HEK293 (cell line): ENCODE measurements at regions not wholly inside any gene's neighbourhood (a gene's known extent, or its start where the extent isn't known, plus 50 kb on each side); places are given as distances from the start of the nearest gene placed in this dataset.

Experiments used
- BCL11A ChIP-seq: fragments of 450-650 bp; formaldehyde crosslinking; IDR thresholded peaks from 2 replicates; pipeline ENCODE4 v1.5.1; 2016; ENCODE audit warnings: low read depth, missing biosample characterization, missing genetic modification characterization
- HOXC10 ChIP-seq: sonication (generic); formaldehyde crosslinking; IDR thresholded peaks from 2 replicates; pipeline ENCODE4 v1.8.1; 2023; ENCODE audit warnings: mild to moderate bottlenecking, missing genetic modification reagents
- KLF16 ChIP-seq: fragments of 450-650 bp; formaldehyde crosslinking; IDR thresholded peaks from 2 replicates; pipeline ENCODE4 v1.5.1; 2017; ENCODE audit warnings: missing biosample characterization, missing genetic modification characterization
- ZNF274 ChIP-seq, 2 experiments: fragments of 200-500 bp in 1 of 2; fragments of 450-650 bp in 1 of 2; sonication (Bioruptor generic) in 1 of 2; formaldehyde crosslinking in 1 of 2; IDR thresholded peaks; 2 replicates each; pipeline versions ENCODE4 v1.5.1 to v1.6.1; 2014 to 2016; ENCODE audit warnings: borderline replicate concordance in 1 of 2, inconsistent platforms in 1 of 2, low read length in 1 of 2, missing biosample characterization in 1 of 2, missing genetic modification characterization in 1 of 2
- ZNF292 ChIP-seq: fragments of 450-650 bp; formaldehyde crosslinking; IDR thresholded peaks from 2 replicates; pipeline ENCODE4 v1.5.1; 2016; ENCODE audit warnings: low read depth, missing biosample characterization, missing genetic modification characterization, borderline replicate concordance
- ZNF629 ChIP-seq: fragments of 450-650 bp; formaldehyde crosslinking; IDR thresholded peaks from 2 replicates; pipeline ENCODE4 v1.5.1; 2017; ENCODE audit warnings: missing biosample characterization, missing genetic modification characterization
- TF ChIP-seq, protein P1 (sequence below): fragments of 450-650 bp; formaldehyde crosslinking; IDR thresholded peaks from 2 replicates; pipeline ENCODE4 v1.5.1; 2016; ENCODE audit warnings: missing biosample characterization, missing genetic modification characterization
- TF ChIP-seq, protein P2 (sequence below): fragments of 450-650 bp; formaldehyde crosslinking; IDR thresholded peaks from 2 replicates; pipeline ENCODE4 v1.5.1; 2016; ENCODE audit warnings: missing biosample characterization, missing genetic modification characterization
- TF ChIP-seq, protein P3 (sequence below): fragments of 450-650 bp; formaldehyde crosslinking; IDR thresholded peaks from 2 replicates; pipeline ENCODE4 v1.5.1; 2016; ENCODE audit warnings: missing biosample characterization, missing genetic modification characterization, low read depth

DNA sequence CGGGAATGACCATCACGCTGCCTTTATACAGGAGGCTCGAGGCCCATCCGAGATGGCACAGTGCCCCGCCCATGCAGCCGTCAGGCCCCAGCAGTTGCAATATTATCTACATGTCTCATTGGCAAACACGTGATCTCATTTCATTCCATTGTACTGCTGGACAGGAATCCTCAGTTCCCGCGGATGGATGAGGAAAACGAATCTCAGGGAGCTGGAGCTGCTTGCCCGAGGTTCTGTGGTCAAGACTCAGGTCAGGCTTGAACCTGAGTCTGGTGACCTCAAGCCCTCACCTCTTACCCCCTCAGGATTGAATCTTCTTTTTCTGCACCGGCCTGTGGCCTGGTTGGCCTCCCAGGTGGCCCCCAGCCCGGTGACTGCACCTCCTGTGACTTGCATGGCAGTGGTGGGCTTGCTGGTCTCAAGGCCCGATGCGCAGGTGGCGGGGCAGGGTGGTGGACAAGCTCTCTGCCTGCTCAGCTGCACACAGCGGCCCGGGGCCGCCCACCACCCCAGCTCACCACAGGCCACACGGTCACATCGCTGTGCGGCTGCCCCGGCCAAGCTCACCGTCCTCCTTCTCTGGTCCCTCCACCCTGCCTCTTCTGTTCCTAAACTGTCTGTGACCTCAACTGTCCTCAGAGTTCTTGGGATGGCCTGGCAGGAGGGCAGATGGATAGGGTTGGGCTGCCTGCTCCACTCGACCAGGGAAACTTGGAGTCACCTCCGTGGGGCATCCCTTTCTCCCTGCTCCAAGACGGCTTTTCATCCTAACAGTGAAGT, 52.0 kb upstream of the HS6ST1 start:
- TF ChIP-seq, protein P1, sequence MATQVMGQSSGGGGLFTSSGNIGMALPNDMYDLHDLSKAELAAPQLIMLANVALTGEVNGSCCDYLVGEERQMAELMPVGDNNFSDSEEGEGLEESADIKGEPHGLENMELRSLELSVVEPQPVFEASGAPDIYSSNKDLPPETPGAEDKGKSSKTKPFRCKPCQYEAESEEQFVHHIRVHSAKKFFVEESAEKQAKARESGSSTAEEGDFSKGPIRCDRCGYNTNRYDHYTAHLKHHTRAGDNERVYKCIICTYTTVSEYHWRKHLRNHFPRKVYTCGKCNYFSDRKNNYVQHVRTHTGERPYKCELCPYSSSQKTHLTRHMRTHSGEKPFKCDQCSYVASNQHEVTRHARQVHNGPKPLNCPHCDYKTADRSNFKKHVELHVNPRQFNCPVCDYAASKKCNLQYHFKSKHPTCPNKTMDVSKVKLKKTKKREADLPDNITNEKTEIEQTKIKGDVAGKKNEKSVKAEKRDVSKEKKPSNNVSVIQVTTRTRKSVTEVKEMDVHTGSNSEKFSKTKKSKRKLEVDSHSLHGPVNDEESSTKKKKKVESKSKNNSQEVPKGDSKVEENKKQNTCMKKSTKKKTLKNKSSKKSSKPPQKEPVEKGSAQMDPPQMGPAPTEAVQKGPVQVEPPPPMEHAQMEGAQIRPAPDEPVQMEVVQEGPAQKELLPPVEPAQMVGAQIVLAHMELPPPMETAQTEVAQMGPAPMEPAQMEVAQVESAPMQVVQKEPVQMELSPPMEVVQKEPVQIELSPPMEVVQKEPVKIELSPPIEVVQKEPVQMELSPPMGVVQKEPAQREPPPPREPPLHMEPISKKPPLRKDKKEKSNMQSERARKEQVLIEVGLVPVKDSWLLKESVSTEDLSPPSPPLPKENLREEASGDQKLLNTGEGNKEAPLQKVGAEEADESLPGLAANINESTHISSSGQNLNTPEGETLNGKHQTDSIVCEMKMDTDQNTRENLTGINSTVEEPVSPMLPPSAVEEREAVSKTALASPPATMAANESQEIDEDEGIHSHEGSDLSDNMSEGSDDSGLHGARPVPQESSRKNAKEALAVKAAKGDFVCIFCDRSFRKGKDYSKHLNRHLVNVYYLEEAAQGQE (tag by site-specific recombination), result no peak
- TF ChIP-seq, protein P2, sequence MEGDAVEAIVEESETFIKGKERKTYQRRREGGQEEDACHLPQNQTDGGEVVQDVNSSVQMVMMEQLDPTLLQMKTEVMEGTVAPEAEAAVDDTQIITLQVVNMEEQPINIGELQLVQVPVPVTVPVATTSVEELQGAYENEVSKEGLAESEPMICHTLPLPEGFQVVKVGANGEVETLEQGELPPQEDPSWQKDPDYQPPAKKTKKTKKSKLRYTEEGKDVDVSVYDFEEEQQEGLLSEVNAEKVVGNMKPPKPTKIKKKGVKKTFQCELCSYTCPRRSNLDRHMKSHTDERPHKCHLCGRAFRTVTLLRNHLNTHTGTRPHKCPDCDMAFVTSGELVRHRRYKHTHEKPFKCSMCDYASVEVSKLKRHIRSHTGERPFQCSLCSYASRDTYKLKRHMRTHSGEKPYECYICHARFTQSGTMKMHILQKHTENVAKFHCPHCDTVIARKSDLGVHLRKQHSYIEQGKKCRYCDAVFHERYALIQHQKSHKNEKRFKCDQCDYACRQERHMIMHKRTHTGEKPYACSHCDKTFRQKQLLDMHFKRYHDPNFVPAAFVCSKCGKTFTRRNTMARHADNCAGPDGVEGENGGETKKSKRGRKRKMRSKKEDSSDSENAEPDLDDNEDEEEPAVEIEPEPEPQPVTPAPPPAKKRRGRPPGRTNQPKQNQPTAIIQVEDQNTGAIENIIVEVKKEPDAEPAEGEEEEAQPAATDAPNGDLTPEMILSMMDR, result no peak
- TF ChIP-seq HOXC10 (no peak), ZNF629 (tag by site-specific recombination) (no peak), ZNF292 (no peak), BCL11A (tag by site-specific recombination) (no peak), ZNF274 (IDR thresholded peaks at IDR 0.05; ENCODE audit: low read length) (no peak), ZNF274 (tag by site-specific recombination; IDR thresholded peaks at IDR 0.05; ENCODE audit: borderline replicate concordance) (no peak), KLF16 (tag by site-specific recombination) (no peak)
- TF ChIP-seq, protein P3, sequence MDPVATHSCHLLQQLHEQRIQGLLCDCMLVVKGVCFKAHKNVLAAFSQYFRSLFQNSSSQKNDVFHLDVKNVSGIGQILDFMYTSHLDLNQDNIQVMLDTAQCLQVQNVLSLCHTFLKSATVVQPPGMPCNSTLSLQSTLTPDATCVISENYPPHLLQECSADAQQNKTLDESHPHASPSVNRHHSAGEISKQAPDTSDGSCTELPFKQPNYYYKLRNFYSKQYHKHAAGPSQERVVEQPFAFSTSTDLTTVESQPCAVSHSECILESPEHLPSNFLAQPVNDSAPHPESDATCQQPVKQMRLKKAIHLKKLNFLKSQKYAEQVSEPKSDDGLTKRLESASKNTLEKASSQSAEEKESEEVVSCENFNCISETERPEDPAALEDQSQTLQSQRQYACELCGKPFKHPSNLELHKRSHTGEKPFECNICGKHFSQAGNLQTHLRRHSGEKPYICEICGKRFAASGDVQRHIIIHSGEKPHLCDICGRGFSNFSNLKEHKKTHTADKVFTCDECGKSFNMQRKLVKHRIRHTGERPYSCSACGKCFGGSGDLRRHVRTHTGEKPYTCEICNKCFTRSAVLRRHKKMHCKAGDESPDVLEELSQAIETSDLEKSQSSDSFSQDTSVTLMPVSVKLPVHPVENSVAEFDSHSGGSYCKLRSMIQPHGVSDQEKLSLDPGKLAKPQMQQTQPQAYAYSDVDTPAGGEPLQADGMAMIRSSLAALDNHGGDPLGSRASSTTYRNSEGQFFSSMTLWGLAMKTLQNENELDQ (tag by site-specific recombination), result no peak
